WI38 (cell line): ENCODE measurements at regions not wholly inside any gene's neighbourhood (a gene's known extent, or its start where the extent isn't known, plus 50 kb on each side); places are given as distances from the start of the nearest gene placed in this dataset.
A peak's percentile ranks its signal among the peaks of the same experiment; 100 is the strongest.

Experiments used
- H3K4me3 ChIP-seq: 2 replicates; pipeline ENCODE4 v1.5.1; 2011; ENCODE audit warnings: low read depth, mild to moderate bottlenecking, control low read depth, low read length
- CTCF ChIP-seq: IDR thresholded peaks from 2 replicates; pipeline ENCODE4 v1.5.1; 2012; ENCODE audit warnings: low read depth, mild to moderate bottlenecking, control low read depth, low read length

- TF ChIP-seq CTCF, result no peak
- H3K4me3 ChIP-seq, result no peak overlapping the region
These were observed 87.1 kb downstream of the ANXA2R start for GRCh38 chr5:42953041-42953440.

- no peak for TF ChIP-seq CTCF
- H3K4me3 ChIP-seq, result no peak overlapping the region
These were observed 87.5 kb downstream of the ANXA2R start for GRCh38 chr5:42952578-42952974.

- peak overlapping the region; percentile 55 for H3K4me3 ChIP-seq
- TF ChIP-seq CTCF, result no peak
These were observed 88.8 kb downstream of the ANXA2R start for GRCh38 chr5:42951293-42951840.

- peak overlapping the region; percentile 55 for H3K4me3 ChIP-seq
- TF ChIP-seq CTCF, result no peak
These were observed 89.4 kb downstream of the ANXA2R start for GRCh38 chr5:42950456-42951292.

GRCh38 chr5:42950116-42950455 is 90.0 kb downstream of the ANXA2R start:
- peak overlapping the region; percentile 45 for H3K4me3 ChIP-seq
- TF ChIP-seq CTCF, result no peak

- peak overlapping the region; percentile 45; the same call in 1 of the 2 replicates for H3K4me3 ChIP-seq
These were observed 90.6 kb downstream of the ANXA2R start for GRCh38 chr5:42949348-42950115.

More at GRCh38 chr5:42949348-42950115, 90.6 kb downstream of the ANXA2R start:
- no peak for TF ChIP-seq CTCF
